GM21447 (cell line): ENCODE measurements at regions not wholly inside any gene's neighbourhood (a gene's known extent, or its start where the extent isn't known, plus 50 kb on each side); places are given as distances from the start of the nearest gene placed in this dataset.
"Not testable (repeated sequence)": the region's sequence is repeated elsewhere in the genome, so short reads cannot be mapped to it uniquely, and the experiment has no call there.

Source experiments
- ATAC-seq: cut with Tn5 transposase; IDR thresholded peaks from one replicate; pipeline ENCODE4 v1.9.1; 2021; ENCODE audit not compliant: unreplicated experiment

- no peak for ATAC-seq
Measured at GRCh38 chr3:23701716-23702597, 103.8 kb upstream of the UBE2E1 start.

DNA sequence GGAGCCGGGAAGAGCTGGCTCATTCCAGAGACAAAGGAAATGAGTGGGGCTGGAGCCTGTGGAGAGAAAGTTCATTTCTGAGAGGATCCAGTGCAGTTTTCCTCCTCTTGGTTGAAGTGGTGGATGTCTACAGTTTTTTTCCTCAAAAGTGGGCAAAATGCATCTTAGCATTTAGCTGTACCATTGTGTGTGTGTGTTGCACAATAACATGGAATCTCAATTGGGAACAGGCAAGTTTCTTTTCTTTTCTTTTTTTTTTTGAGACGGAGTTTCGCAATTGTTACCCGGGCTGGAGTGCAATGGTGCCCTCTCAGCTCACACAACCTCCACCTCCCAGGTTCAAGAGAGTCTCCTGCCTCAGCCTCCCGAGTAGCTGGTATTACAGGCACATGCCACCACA, 101.5 kb upstream of the UBE2E1 start:
- no peak for ATAC-seq

DNA sequence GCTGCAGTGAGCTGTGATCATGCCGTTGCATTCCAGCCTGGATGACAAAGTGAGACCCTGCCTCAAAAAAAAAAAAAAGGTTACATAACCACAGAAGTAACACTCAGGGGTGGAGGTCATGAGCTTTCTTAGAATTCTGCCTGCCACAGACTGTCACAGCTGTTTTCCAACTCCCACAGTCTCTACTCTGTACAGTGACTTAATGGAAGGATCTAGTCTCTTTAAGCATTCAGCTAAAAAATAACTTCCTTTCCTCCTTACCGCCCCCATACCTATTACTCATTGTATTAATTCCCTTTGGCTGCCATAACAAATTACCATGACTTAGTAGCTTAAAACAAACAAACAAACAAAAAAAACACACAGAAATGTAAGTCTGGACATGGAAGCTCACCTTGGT, 99.6 kb upstream of the UBE2E1 start:
- ATAC-seq, result no peak

DNA sequence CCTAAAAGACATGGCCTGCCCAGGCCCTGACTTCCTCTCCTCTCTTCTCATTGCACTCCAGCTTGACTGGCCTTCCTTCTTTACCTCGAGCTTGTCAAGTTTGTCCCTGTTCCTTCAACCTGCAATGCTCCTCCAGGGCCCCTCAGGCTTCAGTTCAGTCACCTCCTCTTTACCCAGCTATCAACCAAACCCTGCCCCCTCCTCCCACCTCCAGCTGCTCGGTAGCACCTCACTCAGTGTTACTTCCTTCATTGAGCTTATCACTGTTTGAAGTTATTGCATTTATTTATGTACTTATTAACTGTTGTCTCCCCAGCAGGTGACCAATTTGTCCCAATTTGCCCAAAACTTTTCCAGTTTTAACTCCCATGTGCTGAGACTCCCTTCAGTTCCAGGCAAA, 95.8 kb upstream of the UBE2E1 start:
- ATAC-seq, result no peak

DNA sequence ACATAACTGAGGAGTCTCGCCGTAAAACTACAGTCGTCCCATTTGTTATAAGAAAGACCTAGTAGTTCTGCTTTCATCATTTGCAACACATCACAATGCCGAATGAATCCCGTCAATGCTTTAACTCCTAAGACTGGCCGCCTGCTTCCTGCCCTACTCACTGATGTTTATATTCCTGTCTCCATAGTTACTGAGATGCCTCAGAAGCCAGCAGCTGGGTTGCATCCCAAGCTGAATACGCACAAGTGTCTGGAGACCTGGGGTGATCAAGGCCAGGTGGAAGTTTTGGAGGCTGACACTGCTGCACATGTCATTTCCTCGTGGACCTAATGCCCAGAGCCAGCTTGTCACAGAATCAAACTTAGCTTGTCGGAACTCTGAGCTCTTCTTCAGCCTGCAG, 95.2 kb upstream of the UBE2E1 start:
- no peak for ATAC-seq

- peak; percentile 93 for ATAC-seq
Measured at GRCh38 chr3:23711916-23712494, 93.8 kb upstream of the UBE2E1 start.

- ATAC-seq, result no peak
Measured at GRCh38 chr3:23712656-23713559, 92.8 kb upstream of the UBE2E1 start.

DNA sequence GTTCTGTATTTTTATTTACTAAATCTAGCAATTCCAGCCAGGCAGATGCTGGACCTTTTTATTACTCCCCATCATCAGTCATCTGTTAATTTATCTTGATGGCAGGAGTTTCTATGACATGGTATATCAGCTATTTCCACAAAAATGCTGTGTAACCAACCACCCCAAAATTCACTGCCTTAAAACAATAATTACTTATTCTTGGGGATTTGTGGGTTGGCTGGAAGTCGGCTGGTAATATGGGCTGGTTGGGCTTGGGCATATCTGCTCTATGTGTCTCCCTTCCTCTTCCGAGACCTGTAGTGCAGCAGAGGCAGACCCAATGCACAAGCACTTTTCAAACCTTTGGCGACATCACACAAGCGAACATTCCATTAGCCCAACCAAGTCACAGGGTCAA, 92.1 kb upstream of the UBE2E1 start:
- no peak for ATAC-seq

- no peak for ATAC-seq
Measured at GRCh38 chr3:23720059-23720458, 85.7 kb upstream of the UBE2E1 start.

DNA sequence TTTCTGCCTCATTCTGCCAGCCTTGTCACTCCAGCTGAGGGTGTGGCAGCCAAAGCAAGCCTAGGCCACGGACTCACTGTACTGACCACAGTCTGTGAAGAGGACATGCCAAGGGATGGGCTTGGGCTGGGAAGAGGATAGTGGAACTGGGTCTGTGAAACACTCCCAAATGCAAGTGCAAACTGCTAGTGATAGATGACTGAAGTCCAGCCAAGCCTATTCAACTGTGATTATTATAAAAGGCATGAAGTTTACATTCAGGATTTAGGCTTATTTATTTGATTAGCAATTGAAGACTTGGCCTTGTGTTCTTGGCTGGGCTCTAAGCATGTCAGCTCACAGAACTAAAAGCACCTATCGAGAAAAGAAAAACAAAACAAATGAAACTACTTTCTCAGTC, 84.9 kb upstream of the UBE2E1 start:
- no peak for ATAC-seq

GRCh38 chr3:23723141-23723540, 82.6 kb upstream of the UBE2E1 start:
- no peak for ATAC-seq

GRCh38 chr3:23723930-23724329, 81.8 kb upstream of the UBE2E1 start:
- ATAC-seq, result no peak

DNA sequence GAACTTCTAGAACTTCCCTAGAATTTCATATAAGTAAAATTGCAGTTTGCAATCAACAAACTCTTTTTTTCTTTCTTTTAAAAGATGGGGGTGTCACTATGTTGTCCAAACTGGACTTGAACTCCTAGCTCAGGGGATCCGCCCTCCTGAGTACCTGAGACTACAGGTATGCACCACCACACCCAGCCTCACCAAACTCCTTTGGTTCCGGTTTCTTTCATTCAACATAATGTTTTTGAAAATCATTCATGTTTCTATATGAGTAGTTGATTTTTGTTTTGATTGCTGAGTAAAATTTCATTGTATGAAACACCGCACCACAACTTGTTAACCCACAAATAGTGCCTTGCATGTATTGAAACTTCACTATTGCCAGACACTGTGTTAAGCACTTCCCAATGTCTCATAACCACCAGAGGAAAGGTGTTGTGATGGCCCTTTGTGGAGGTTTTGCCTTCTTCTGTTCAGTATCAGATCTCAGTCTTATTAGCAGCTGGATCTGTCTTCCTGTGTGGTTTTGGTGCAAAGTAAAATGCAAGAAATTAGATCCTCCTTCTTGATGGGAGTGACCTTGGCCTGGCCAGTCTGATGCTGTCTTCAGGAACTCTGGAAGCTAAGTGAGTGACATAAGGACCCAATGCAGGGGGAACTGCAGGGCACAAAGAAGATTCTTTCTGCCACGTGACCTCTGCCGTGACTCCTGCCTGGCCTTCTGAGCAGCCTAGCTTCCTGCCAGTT, 78.8 kb upstream of the UBE2E1 start:
- ATAC-seq, result peak; percentile 81

- ATAC-seq, result no peak
Measured at GRCh38 chr3:23728601-23729117, 77.1 kb upstream of the UBE2E1 start.

GRCh38 chr3:23729362-23729761, 76.4 kb upstream of the UBE2E1 start:
- not testable (repeated sequence) for ATAC-seq

DNA sequence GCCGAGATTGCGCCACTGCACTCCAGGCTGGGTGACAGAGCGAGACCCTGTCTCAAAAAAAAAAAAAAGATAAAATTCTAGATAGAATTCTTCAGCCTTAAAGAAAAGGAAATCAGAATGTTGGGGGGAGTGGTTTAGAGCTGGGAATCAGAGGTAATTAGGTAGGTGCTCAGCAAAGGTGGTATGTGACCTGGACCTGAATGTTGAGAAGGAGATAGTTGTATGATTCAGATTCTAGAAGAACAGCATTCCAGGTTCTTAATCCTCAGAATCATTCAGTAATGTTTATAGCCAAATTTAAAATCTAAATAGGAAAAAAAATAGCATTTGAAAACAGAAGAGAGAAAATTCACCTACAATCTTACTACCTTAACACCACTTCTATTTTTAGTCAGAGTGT, 71.3 kb upstream of the UBE2E1 start:
- no peak for ATAC-seq

GRCh38 chr3:23735062-23735461, 70.7 kb upstream of the UBE2E1 start:
- no peak for ATAC-seq

DNA sequence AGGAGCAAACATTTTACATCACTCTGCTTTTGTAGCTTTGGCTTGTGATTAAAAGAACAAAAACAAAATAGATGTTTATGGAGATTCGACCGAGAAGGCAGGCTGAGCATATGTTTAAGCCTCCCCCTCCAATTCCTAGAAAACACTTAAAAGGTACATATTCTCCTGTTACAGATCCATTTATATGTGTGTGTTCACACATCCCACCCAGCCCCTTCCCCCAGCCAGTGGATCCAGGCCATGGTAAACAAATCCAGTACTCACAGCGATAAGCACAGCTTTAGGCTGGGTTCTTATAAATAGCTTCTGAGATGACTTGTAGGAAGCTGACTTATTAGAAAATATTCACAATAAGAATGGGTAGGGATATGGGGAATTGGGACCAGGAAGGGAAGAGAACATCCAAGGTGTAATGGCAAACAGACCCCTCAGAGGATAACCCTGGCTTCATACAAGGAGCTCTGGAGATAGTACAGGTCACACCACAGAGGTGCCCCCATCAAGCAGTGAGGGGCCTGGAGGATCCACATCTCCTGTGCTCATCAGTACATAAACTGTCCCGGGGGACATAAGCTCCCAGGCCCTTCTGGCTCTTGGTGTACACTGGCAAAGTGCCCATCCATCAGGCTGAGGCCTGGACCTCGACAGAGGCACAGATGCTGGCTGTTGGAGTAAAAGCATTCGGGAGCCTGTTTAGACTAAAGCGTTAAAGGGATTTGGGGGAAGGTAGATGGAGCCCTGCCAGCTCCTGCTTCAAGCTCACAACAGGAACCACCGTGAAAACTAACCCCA, 70.0 kb upstream of the UBE2E1 start:
- ATAC-seq, result no peak

- no peak for ATAC-seq
Measured at GRCh38 chr3:23738944-23739343, 66.8 kb upstream of the UBE2E1 start.

DNA sequence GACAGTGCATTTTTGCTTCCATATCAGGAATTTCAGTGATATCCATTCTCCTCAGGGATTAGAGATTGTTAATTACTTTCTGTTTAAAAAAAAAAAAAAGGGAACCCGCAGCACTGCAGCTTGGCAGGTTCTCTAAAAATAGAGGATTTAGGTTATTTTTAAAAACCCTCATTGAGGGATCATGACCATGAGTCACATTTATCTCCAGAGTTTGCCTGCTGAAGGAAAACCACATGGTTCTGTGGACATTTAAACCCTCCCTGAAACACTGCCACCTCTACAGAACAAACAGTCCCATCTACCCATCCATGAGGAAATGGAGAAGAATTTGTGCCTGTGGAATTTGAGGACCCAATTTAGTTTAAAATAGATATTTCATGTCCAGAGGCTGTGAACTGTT, 66.2 kb upstream of the UBE2E1 start:
- no peak for ATAC-seq
